A549 (cell line): ENCODE measurements at regions not wholly inside any gene's neighbourhood (a gene's known extent, or its start where the extent isn't known, plus 50 kb on each side); places are given as distances from the start of the nearest gene placed in this dataset.

ENCODE experiments used
- BCL3 ChIP-seq: fragments of >200 bp; sonication (Bioruptor Twin); formaldehyde crosslinking; IDR thresholded peaks from 3 replicates; pipeline ENCODE4 v1.6.1; 2016
- CTCF ChIP-seq: fragments of >200 bp; sonication (Bioruptor Twin); formaldehyde crosslinking; IDR thresholded peaks from 3 replicates; pipeline ENCODE4 v1.5.1; 2016
- EP300 ChIP-seq, 2 experiments: fragments of >200 bp; sonication (Bioruptor Twin); formaldehyde crosslinking; IDR thresholded peaks; 2 replicates in 1 of 2; 3 replicates in 1 of 2; pipeline ENCODE4 v1.6.1; 2016 to 2017
- FOSB ChIP-seq: fragments of 250-450 bp; sonication (Bioruptor Pico); IDR thresholded peaks from 2 replicates; pipeline ENCODE4 v1.5.0; 2020; ENCODE audit warnings: mild to moderate bottlenecking, moderate library complexity
- JUN ChIP-seq, 2 experiments: fragments of >200 bp; sonication (Bioruptor Twin); formaldehyde crosslinking; IDR thresholded peaks; 2 replicates in 1 of 2; 3 replicates in 1 of 2; pipeline ENCODE4 v1.6.1; 2016 to 2017
- MAZ ChIP-seq: fragments of 150-350 bp; IDR thresholded peaks from 2 replicates; pipeline ENCODE4 v1.6.1; 2014; ENCODE audit warnings: antibody characterized with exemption, low read depth, low read length, borderline replicate concordance
- PHF8 ChIP-seq: fragments of 200-600 bp; sonication (generic); IDR thresholded peaks from 2 replicates; pipeline ENCODE4 v1.6.1; 2016; ENCODE audit warnings: low read depth, mild to moderate bottlenecking, antibody characterized with exemption, moderate library complexity, borderline replicate concordance
- ZFP36 ChIP-seq: fragments of 450-650 bp; IDR thresholded peaks from 2 replicates; pipeline ENCODE4 v1.6.1; 2014; ENCODE audit warnings: borderline replicate concordance; ENCODE audit not compliant: partially characterized antibody
- ZNF302 ChIP-seq: fragments of 250-450 bp; sonication (Bioruptor Pico); IDR thresholded peaks from 2 replicates; pipeline ENCODE4 v1.9.0; 2021; ENCODE audit warnings: inconsistent platforms, mild to moderate bottlenecking, moderate library complexity

DNA sequence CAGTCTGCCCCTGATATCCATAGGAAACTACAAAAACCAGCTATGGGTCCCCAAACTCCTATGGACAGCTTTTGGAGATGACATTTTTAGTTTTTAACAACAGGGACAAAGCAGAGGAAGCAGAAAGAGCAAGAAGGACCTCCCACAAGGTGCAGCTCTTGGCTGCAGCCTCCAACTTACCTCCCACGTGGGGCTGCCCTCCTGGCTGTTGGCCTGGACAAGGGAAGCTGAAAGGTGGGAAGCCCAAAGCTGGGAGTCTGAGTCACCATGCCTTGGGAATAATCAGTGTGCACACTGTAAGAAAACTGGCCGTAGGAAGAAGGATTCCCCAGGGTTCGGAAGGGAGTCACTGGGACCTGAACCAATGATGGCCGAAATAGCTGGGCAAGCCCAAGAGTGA lies 51.8 kb upstream of the PAX1 start:
- TF ChIP-seq MAZ = no peak
- TF ChIP-seq CTCF = no peak
- no peak for TF ChIP-seq ZNF302 (CRISPR knock-in tag)
- no peak for TF ChIP-seq JUN (IDR thresholded peaks at IDR 0.05)
- no peak for TF ChIP-seq PHF8
- no peak for TF ChIP-seq BCL3
- no peak for TF ChIP-seq EP300 (IDR thresholded peaks at IDR 0.05)
- no peak for TF ChIP-seq ZFP36
- no peak for TF ChIP-seq FOSB (CRISPR knock-in tag)
